Uterus (tissue), 3 donors: ENCODE measurements at regions not wholly inside any gene's neighbourhood (a gene's known extent, or its start where the extent isn't known, plus 50 kb on each side); places are given as distances from the start of the nearest gene placed in this dataset.

Experiments
- DNase-seq, 2 donors: peaks; one replicate each; pipeline ENCODE4 v3.0.0-alpha.2; 2019 to 2020
- H3K27ac ChIP-seq, 2 donors: fragments of 200-600 bp; sonication (generic); 1 replicate in 1 of 2; 2 replicates in 1 of 2; pipeline ENCODE4 v1.5.1; 2016 to 2018
- H3K27me3 ChIP-seq, 2 donors: fragments of 200-600 bp; sonication (generic); one replicate each; pipeline ENCODE4 v1.5.1; 2018 to 2019; ENCODE audit warnings: control low read depth in 1 of 2
- H3K36me3 ChIP-seq, 2 donors: fragments of 200-600 bp; sonication (generic); one replicate each; pipeline ENCODE4 v1.5.1; 2019; ENCODE audit warnings: control low read depth in 1 of 2
- H3K4me1 ChIP-seq, 2 donors: fragments of 200-600 bp; sonication (generic); one replicate each; pipeline ENCODE4 v1.5.1; 2018 to 2019; ENCODE audit warnings: control low read depth in 1 of 2
- H3K4me3 ChIP-seq, 2 donors: fragments of 200-600 bp; sonication (generic); 1 replicate in 1 of 2; 2 replicates in 1 of 2; pipeline ENCODE4 v1.5.1; 2018 to 2019; ENCODE audit warnings: mild to moderate bottlenecking in 1 of 2
- H3K9me3 ChIP-seq, 2 donors: fragments of 200-600 bp; sonication (generic); one replicate each; pipeline ENCODE4 v1.5.1; 2019; ENCODE audit warnings: control low read depth in 1 of 2
- CTCF ChIP-seq, 4 experiments: fragments of 200-600 bp in 2 of 4; fragments of 450-650 bp in 2 of 4; sonication (generic) in 2 of 4; IDR thresholded peaks; one replicate each; pipeline ENCODE4 v1.5.1; 2016 to 2019; ENCODE audit warnings: antibody characterized with exemption in 4 of 4, mild to moderate bottlenecking in 2 of 4, moderate library complexity in 1 of 4
- POLR2A ChIP-seq, 2 donors: fragments of 450-650 bp; IDR thresholded peaks; one replicate each; pipeline ENCODE4 v1.6.1; 2016; ENCODE audit warnings: antibody characterized with exemption in 2 of 2, mild to moderate bottlenecking in 1 of 2, moderate library complexity in 1 of 2
- intact Hi-C: fragments of 100-400 bp; cut with DNase I; formaldehyde crosslinking; loops from one replicate; pipeline ENCODE4 v1.15.1; 2023; ENCODE audit warnings: low total_unique reads
- donor health status: DM: yes; HTN: yes; CAD: no.

DNA sequence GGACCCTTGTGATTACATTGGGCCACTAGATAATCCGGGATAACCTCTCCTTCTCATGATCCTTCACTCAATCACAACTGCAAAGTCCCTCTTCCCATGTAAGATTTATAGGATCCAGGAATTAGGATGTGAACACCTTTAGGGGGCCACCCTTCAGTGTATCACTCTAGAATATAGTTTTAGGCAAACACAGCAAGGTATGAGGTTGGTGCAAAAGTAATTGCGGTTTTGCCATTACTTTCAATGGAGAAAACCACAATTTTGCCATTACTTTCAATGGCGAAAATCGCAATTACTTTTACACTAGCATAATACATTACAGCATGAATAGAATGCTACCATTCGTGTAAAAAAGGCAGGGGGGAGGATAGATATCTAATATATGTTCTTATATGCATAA, 104.0 kb downstream of the BAMBI start:
- no peak overlapping the region for H3K27ac ChIP-seq
- no peaks in the 10 kb centered on the region for H3K4me1 ChIP-seq
- H3K36me3 ChIP-seq: no peaks in the 10 kb centered on the region
- no peak overlapping the region for H3K4me3 ChIP-seq
- no peaks in the 10 kb centered on the region for H3K9me3 ChIP-seq
- no peaks in the 10 kb centered on the region for H3K27me3 ChIP-seq
- no peak for TF ChIP-seq CTCF (IDR thresholded peaks at IDR 0.05)
- no peak for TF ChIP-seq POLR2A (IDR thresholded peaks at IDR 0.05)
- no peak for DNase-seq
- intact Hi-C loops: no loop called here

DNA sequence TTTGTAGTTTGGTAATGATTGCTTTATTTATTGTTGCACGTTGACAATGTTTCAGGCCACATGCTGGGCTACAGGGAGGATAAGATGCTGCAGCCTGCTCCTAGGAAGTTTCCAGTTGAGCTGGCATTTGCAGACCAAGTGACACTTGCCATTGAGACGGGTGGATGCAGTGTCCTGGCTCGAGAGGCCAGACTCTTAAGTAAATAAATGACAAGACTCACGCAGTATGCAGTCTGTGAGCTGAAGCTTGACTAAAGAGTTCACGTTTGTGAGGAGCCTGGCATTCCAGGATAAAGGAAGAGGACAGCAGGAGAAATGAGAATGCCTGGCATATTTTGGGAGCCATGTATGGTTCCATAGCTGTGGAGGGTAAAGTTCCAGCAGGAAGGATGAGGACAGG, 105.8 kb downstream of the BAMBI start:
- H3K4me3 ChIP-seq: no peak overlapping the region
- no peak overlapping the region for H3K27ac ChIP-seq
- TF ChIP-seq CTCF (IDR thresholded peaks at IDR 0.05): no peak
- TF ChIP-seq POLR2A (IDR thresholded peaks at IDR 0.05): no peak
- H3K36me3 ChIP-seq: no peaks in the 10 kb centered on the region
- H3K27me3 ChIP-seq: no peaks in the 10 kb centered on the region
- intact Hi-C loops: no loop called here
- H3K4me1 ChIP-seq: no peaks in the 10 kb centered on the region
- DNase-seq: no peak
- no peaks in the 10 kb centered on the region for H3K9me3 ChIP-seq

- H3K4me1 ChIP-seq: no peaks in the 10 kb centered on the region
- TF ChIP-seq CTCF (IDR thresholded peaks at IDR 0.05) (no peak), POLR2A (IDR thresholded peaks at IDR 0.05) (no peak)
Observed at GRCh38 chr10:28785018-28785417, 107.7 kb downstream of the BAMBI start.

GRCh38 chr10:28788252-28788651, 110.9 kb downstream of the BAMBI start:
- Histone ChIP-seq H3K4me3 (no peak overlapping the region), H3K27ac (no peak overlapping the region), H3K9me3 (no peaks in the 10 kb centered on the region), H3K27me3 (no peaks in the 10 kb centered on the region), H3K4me1 (no peaks in the 10 kb centered on the region), H3K36me3 (no peaks in the 10 kb centered on the region)
- intact Hi-C loops: no loop called here
- no peak for DNase-seq
- no peak for TF ChIP-seq POLR2A (IDR thresholded peaks at IDR 0.05)
- TF ChIP-seq CTCF (IDR thresholded peaks at IDR 0.05): no peak

More at GRCh38 chr10:28785018-28785417, 107.7 kb downstream of the BAMBI start:
- H3K36me3 ChIP-seq: no peaks in the 10 kb centered on the region
- H3K4me3 ChIP-seq: no peak overlapping the region
- intact Hi-C loops: no loop called here
- H3K27me3 ChIP-seq: no peaks in the 10 kb centered on the region
- no peak for DNase-seq
- H3K27ac ChIP-seq: no peak overlapping the region
- H3K9me3 ChIP-seq: no peaks in the 10 kb centered on the region

GRCh38 chr10:28788762-28789161, 111.4 kb downstream of the BAMBI start:
- Histone ChIP-seq H3K4me3 (no peak overlapping the region), H3K27me3 (no peaks in the 10 kb centered on the region), H3K36me3 (no peaks in the 10 kb centered on the region), H3K27ac (no peak overlapping the region), H3K4me1 (no peaks in the 10 kb centered on the region), H3K9me3 (no peaks in the 10 kb centered on the region)
- TF ChIP-seq POLR2A (IDR thresholded peaks at IDR 0.05): no peak
- no peak for TF ChIP-seq CTCF (IDR thresholded peaks at IDR 0.05)
- intact Hi-C loops: no loop called here
- no peak for DNase-seq
